ENCODE measurements at regions not wholly inside any gene's neighbourhood (a gene's known extent, or its start where the extent isn't known, plus 50 kb on each side); places are given as distances from the start of the nearest gene placed in this dataset.
A peak's percentile ranks its signal among the peaks of the same experiment; 100 is the strongest.

- DNase-seq (ENCODE audit: low read depth in 4 of 4, low spot score in 1 of 4): no peak
Observed at GRCh38 chr20:57023007-57023406, 243.4 kb downstream of the BMP7 start.

DNA sequence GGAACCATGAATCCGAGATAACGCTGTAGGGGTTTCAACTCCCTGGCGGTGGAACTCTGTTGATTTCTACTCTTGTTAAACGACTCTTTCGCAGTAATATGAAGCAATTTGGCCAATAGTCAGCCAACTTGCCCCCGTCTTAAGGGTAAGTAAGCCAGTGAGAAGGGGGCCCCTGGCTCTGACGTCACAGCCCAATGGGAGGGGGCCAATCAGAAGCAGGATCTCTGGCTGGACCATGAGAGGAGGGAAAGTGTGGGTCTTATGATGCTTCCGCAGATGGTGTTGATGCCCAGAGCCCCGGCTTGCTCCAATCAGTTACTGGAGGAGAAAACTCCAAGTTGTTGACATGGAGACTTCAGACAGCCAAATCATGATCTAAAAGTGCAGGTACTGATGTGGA lies 242.4 kb downstream of the BMP7 start:
- DNase-seq (ENCODE audit: low read depth in 4 of 4, low spot score in 1 of 4): no peak

GRCh38 chr20:57024849-57025248 lies 241.6 kb downstream of the BMP7 start:
- no peak for DNase-seq (ENCODE audit: low read depth in 4 of 4, low spot score in 1 of 4)

DNA sequence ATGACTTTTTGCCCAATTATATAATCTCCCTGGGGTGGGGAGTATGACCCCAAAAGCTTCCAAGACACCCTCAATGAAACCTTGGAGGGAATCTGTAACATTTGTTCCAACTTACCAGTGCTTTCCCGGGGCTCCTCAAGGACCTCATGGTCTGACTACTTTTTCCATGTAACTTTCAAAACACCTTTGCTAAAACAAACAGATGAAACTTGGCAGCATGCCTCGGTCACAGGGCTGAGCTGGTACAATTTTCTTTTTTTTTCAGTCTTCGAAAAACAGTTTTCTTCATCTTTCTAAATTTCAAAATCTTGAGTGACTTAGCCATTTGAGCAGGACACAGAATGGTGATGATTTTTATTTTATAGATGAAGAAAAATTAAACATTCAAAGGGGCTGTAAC lies 241.2 kb downstream of the BMP7 start:
- DNase-seq (ENCODE audit: low read depth in 4 of 4, low spot score in 1 of 4): no peak

- no peak for DNase-seq (ENCODE audit: low read depth in 4 of 4, low spot score in 1 of 4)
Observed at GRCh38 chr20:57025666-57026224, 240.7 kb downstream of the BMP7 start.

DNA sequence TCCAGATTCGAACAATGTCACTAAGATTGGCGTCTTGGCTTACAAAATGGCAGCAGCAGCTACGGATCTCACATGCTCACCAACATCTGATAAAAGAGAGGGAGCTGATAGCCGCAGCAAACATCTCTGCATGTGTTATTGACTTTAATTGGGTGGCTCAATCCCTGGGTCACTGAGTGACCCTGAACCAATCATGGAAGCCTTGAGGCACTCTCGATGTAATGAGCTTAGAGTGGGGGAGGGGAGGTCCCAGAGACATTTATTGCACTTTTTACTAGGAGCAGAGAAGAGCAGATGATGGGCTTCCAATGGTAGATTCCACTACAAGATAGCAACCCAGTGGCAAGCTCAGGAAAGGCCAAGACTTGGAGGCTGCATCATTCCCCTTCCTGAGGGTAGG lies 238.7 kb downstream of the BMP7 start:
- DNase-seq (ENCODE audit: low read depth in 4 of 4, low spot score in 1 of 4): no peak

DNA sequence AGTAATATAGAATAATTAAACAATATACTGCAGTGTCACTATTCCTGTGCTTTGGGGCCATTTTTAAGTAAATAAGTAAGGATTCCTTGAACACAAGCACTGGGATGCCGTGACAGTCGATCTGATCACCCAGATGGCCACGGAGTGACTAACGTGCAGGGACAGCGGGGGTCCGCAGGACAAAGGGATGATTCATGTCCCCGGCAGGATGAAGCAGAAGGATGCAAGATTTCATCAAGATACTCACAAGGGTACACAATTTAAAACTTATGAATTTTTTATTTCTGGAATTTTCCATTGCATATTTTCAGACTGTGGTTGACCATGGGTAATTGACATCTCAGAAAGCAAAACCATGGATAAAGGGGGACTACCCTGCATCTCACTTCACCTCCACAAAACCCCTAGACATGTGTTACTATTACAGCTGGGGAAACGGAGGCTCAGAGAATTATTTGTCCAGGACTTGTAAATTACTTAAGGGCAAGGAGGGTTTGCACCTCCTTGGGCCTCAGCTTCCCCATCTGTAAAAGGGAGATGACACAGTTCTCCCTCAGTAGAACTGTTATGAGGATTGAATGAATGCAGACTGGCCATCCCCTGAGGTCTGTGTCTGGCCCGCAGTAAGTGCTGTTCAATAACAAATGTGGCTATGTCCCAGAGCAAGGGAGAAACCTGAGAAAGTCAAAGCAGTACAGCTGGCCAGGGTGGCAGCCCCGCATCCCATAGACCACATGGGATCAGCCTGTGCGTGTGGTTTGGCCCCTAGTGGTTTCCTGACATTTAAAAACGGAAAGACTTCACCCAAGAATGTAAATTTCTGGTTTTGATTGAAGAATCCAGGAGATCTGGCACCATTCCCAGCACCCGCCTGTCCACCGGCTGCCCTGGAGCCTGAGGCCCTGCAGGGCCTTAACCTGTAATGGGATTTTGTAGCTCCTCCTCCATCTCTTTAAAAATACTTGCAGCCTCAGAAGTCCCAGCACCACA lies 235.5 kb downstream of the BMP7 start:
- no peak for DNase-seq (ENCODE audit: low read depth in 4 of 4, low spot score in 1 of 4)

DNA sequence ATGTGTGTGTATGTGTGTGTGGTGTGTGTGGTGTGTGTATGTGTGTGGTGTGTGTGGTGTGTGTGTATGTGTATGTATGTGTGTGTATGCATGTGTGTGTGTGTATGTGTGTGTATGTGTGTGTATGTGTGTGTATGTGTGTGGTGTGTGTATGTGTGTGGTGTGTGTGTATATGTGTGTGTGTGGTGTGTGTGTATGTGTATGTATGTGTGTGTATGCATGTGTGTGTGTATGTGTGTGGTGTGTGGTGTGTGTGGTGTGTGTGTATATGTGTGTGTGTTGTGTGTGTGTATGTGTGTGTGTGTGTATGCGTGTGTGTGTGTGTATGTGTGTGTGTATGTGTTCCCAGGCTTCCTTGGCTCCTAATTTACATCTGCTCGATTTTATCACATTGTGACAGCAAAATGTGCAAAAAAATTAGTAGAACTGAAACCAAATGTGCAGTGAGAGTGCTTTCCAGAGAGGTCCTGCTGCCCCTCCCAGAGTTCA lies 234.5 kb downstream of the BMP7 start:
- no peak for DNase-seq (ENCODE audit: low read depth in 4 of 4, low spot score in 1 of 4)

GRCh38 chr20:57032847-57033246 lies 233.6 kb downstream of the BMP7 start:
- DNase-seq (ENCODE audit: low read depth in 4 of 4, low spot score in 1 of 4): no peak

GRCh38 chr20:57034001-57034400 lies 232.4 kb downstream of the BMP7 start:
- no peak for DNase-seq (ENCODE audit: low read depth in 4 of 4, low spot score in 1 of 4)

- DNase-seq (ENCODE audit: low read depth in 4 of 4, low spot score in 1 of 4): no peak
Observed at GRCh38 chr20:57037689-57038088, 228.8 kb downstream of the BMP7 start.

DNA sequence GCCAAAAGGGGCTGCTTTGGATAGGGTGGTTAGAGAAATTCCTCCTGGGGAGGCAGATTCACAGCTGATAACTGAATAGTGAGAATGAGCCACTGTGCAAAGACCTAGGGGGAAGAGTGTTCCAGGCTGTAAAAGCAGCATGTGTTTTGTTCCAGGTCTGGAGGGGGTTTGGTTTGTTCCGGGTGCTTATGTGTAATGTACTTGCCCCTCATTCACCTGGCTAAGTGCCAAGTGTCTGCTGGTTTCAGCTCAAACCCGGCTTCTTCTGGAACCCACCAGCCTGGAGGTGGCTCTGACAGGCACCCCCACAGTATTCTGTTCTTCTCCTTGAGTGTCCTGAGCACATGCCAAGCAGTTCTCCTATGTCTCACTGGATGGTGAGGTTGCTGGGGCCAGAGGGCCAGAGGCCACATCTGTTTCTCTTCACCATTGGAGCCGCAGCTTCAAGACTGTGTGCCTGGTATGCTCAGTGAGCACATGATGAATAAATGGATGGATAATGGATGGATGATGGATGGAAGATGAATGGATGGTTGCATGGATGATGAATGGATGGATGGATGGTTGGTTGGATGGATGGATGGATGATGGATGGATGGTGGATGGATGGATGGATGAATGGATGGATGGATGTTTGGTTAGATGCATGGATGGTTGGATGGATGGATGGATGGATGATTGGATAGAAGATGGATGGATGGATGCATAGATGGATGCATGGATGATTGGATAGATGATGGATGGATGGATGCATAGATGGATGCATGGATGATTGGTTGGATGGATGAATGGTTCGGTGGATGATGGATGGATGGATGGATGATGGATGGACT lies 227.6 kb downstream of the BMP7 start:
- DNase-seq (ENCODE audit: low read depth in 4 of 4, low spot score in 1 of 4): no peak

- DNase-seq (ENCODE audit: low read depth in 4 of 4, low spot score in 1 of 4): no peak
Observed at GRCh38 chr20:57040466-57040865, 226.0 kb downstream of the BMP7 start.

GRCh38 chr20:57040924-57041323 lies 225.5 kb downstream of the BMP7 start:
- no peak for DNase-seq (ENCODE audit: low read depth in 4 of 4, low spot score in 1 of 4)

DNA sequence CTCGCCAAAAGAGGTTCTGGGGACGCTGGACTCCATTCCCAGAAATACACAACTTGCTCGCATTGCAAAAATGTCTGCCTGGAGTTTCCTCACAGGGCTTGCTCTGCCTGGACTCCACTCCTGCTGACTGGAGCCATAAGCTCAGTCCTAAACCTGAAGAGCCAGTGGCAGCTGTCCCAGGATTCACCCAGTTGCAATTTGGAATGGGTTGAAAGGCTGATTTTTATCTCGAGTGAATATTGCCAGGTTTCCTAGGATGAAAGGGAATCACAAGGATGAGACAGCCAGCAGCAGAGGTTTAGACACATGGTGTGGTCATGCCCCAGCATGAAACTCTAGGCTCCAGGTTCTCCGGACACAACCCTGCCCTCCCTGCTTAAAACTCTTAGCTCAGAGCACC lies 223.3 kb downstream of the BMP7 start:
- DNase-seq (ENCODE audit: low read depth in 4 of 4, low spot score in 1 of 4): no peak

DNA sequence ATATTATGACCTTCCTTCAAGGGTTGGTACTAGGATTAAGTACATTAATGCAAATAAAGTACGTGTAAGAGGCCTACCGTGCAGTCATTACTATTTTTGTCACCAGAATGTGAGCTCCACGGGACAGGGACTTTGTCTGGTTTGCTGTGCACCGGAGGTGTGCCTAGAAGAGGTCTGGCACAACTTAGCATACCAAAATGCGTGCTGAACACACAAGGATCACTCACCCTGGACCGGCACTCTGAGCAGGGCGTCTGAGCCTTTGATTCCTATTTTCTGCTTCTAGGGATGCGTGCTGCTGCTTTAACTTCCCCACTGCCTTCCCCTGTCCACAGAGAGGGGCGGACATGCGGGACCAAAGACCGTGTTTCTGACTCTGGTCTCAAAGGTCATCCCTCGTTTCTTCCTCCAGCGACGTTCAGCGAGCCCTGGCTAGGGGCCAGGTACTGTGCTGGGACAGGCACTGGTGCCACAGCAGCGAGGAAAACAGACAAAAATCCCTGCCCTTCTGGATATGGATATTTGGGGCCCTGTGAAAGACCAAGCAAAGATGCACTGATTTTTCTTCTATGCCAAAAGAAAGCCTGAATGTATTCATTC lies 222.7 kb downstream of the BMP7 start:
- no peak for DNase-seq (ENCODE audit: low read depth in 4 of 4, low spot score in 1 of 4)

DNA sequence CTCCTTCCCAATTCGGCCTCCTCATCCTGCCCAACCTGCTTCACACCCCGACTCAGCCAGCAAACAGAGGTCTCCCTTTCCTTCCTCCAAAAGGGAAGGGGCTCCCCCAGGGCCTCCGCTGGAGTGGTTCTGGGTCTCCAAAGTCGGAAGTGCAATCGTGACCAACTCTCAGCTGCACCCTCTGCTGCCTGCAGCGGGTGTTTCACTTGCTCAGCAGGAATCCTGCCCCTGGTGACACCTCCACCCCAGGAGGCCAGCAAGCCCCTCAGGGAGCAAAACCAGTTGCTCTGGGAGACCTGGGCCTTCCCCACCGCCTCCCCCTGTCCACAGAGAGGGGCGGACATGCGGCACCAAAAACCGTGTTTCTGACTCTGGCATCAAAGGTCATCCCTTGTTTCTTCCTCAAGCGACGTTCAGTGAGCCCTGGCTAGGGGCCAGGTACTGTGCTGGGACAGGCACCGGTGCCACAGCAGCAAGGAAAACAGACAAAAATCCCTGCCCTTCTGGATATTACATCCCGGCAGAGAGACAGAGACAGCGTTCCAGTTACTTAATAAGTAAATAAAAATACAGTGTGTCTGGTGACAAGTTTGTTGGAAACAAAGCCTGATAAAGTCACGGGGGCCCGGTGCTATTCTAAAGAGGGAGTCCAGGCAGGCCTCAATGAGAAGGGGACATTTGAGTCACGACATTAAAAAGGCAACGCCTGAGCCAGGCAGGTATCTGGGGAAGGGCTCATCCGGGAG lies 219.0 kb downstream of the BMP7 start:
- DNase-seq (ENCODE audit: low read depth in 4 of 4, low spot score in 1 of 4): no peak

DNA sequence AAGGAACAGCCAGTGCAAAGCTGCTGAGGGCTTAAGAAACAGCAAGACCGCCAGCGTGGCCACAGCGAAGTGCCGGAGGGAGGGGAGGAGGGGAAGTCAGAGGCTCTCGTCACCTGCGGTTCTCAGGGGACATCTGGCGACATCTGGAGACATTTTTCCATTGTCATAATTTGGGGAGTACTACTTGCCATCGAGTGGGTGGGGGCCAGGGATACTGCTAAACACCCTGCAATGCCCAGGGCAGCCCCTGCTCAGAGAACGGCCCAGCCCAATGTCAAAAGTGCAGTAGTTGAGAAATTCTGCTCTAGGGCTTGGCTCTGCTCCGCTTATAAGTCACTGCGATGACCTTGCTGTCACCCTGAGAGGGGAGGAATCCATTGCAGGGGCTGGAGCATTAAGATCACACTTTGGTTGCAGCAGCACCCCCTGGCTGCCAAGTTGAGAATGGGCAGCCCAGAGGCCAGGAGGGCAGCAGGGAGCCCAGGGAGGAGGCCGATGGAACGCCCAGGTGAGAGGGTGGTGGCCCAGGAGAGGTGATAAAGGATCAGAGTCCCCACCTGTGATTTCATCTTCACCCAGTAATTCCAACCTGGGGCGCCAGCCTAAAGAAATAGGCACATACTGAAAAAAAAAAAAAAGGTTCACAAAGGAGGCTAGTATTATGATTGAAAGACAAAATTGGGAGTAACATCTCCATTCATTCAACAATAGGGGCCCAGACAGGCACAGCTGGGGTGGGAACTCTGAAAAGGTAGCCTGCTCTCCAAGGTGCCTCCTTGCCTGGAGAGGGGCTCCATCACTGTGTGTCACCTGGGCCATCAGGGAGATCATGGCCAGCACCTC lies 218.2 kb downstream of the BMP7 start:
- peak in 1 of 4 experiments; percentile 15 for DNase-seq (ENCODE audit: low read depth in 4 of 4, low spot score in 1 of 4)

- DNase-seq (ENCODE audit: low read depth in 4 of 4, low spot score in 1 of 4): no peak
Observed at GRCh38 chr20:57049296-57049695, 217.1 kb downstream of the BMP7 start.

- DNase-seq (ENCODE audit: low read depth in 4 of 4, low spot score in 1 of 4): no peak
Observed at GRCh38 chr20:57051096-57051495, 215.3 kb downstream of the BMP7 start.

All from stimulated activated CD4-positive, alpha-beta T cell treated with anti-CD3 and anti-CD28 coated beads, Interleukin-1b, Interleukin-23, amount 100 ng/mL, for 24 hours (primary cell).